AG09309 (cell line): ENCODE measurements at regions not wholly inside any gene's neighbourhood (a gene's known extent, or its start where the extent isn't known, plus 50 kb on each side); places are given as distances from the start of the nearest gene placed in this dataset.

ENCODE experiments used
- DNase-seq: peaks from one replicate; pipeline ENCODE4 v3.0.0-alpha.2; 2010; ENCODE audit warnings: low read depth
- H3K4me3 ChIP-seq: 2 replicates; pipeline ENCODE4 v1.5.1; 2011; ENCODE audit warnings: mild to moderate bottlenecking, low read depth, low read length, moderate library complexity; ENCODE audit not compliant: control insufficient read depth
- CTCF ChIP-seq: IDR thresholded peaks from 2 replicates; pipeline ENCODE4 v1.5.1; 2011; ENCODE audit warnings: mild to moderate bottlenecking, low read depth, low read length, inconsistent platforms; ENCODE audit not compliant: insufficient read depth, control insufficient read depth; ENCODE audit errors: missing control alignments

GRCh38 chr12:75728826-75729225 is 217.4 kb upstream of the KRR1 start:
- TF ChIP-seq CTCF = no peak
- DNase-seq = no peak
- H3K4me3 ChIP-seq = no peak overlapping the region

- no peak for TF ChIP-seq CTCF
- no peak for DNase-seq
- no peak overlapping the region for H3K4me3 ChIP-seq
Observed at GRCh38 chr12:75727577-75727976, 216.2 kb upstream of the KRR1 start.

- no peak for DNase-seq
- H3K4me3 ChIP-seq = no peak overlapping the region
- TF ChIP-seq CTCF = peak; percentile 15
Observed at GRCh38 chr12:75725521-75726111, 214.2 kb upstream of the KRR1 start.

GRCh38 chr12:75724928-75725312 is 213.5 kb upstream of the KRR1 start:
- DNase-seq = peak; percentile 44
- no peak for TF ChIP-seq CTCF
- no peak overlapping the region for H3K4me3 ChIP-seq

GRCh38 chr12:75724307-75724927 is 213.0 kb upstream of the KRR1 start:
- no peak for DNase-seq
- no peak for TF ChIP-seq CTCF
- H3K4me3 ChIP-seq = no peak overlapping the region

GRCh38 chr12:75722714-75723200 is 211.3 kb upstream of the KRR1 start:
- TF ChIP-seq CTCF = no peak
- no peak overlapping the region for H3K4me3 ChIP-seq
- DNase-seq = peak; percentile 67
